NCI-H1417 treated with DMSO at 0.1 percent for 48 hours (cell line): ENCODE measurements at regions not wholly inside any gene's neighbourhood (a gene's known extent, or its start where the extent isn't known, plus 50 kb on each side); places are given as distances from the start of the nearest gene placed in this dataset.
A peak's percentile ranks its signal among the peaks of the same experiment; 100 is the strongest.
"Not testable (repeated sequence)": the region's sequence is repeated elsewhere in the genome, so short reads cannot be mapped to it uniquely, and the experiment has no call there.

ENCODE experiments used
- DNase-seq: peaks from one replicate; lab custom pipeline; 2025; lab: John Stamatoyannopoulos, UW

- not testable (repeated sequence) for DNase-seq
These were observed 53.6 kb upstream of the PLGLB1 start for GRCh38 chr2:87075054-87075790.

- DNase-seq = not testable (repeated sequence)
These were observed 54.2 kb upstream of the PLGLB1 start for GRCh38 chr2:87075791-87076252.

DNA sequence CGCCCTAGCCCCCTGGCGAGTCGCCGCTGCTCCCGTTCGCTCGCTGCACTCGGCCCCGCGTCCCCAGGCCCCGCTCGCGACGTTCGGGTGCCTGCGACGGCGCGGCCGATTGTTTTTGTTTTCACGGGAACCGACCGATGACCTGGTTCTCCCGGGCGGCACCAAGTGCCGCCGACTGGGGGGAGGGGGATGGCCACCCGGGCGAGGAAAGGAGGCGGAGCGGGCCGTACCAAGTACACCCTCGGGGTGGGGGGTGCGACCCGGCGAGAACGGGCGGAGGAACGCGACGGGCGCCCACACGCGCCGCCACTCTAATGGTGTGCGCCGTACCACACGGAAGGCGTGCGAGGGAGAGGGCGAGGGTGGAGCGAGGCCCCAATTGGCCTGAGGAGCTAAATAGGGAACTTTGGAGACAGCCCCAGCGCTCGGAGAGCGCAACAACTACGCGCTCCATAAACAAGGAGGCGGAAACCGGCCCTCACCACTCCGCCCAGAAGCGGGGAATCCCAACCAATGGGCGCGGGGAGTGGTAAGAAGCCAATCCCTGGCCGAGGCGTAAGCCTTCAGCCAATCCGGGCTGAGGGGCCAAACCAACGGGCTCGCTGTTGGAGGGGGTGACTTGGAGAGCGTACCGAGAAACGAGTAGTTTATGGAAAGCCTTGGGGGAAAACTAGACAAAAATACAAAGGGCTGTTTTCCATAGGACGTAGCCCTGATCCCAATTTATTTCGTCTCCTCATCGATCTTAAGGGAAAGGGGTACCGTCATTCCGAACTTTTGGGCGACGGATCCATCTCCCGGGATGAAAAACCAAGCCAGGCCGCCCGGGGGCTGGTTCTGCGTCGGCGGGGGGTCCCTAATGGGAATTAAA lies 54.8 kb upstream of the PLGLB1 start:
- DNase-seq = not testable (repeated sequence)

- DNase-seq = not testable (repeated sequence)
These were observed 55.4 kb upstream of the PLGLB1 start for GRCh38 chr2:87077124-87077446.

- DNase-seq = not testable (repeated sequence)
These were observed 60.1 kb upstream of the PLGLB1 start for GRCh38 chr2:87081727-87082126.

DNA sequence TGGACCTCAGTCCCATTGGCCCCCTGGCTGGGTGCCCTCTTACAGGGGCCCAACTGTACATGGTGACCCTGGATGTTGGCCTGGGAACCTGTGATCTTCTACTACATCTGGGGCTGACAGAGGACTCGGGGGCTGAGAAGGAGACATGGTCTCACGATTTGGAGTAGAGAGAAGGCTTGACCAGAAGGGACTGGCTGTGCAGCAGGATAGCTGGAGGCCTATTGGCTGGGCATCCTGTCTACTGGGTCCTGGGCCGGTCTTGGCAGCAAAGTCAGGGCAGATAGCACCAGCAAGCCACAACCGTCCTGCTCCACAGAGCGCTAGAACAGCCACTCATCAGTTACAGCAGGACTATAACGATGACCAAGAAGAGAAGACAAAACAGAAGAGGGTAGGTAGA lies 66.4 kb upstream of the PLGLB1 start:
- not testable (repeated sequence) for DNase-seq

DNA sequence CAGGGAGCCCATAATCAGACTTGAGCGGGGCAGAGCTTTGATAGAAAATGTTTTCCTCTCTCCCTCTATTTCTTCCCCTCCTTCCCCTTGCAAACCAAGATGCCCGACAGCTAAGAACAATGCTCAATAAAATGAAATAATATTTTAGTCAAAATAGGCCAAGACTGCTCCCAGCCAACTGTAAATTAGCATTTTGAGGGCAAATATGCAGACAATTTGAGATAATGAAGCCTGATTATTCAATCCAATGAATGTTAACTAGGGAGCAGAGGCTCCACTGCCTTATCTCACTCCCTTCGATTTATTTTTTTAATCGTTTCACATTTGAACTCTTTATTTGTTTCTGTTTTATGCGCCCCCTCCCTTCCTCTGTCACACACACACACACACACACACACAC lies 67.8 kb upstream of the PLGLB1 start:
- DNase-seq = not testable (repeated sequence)

DNA sequence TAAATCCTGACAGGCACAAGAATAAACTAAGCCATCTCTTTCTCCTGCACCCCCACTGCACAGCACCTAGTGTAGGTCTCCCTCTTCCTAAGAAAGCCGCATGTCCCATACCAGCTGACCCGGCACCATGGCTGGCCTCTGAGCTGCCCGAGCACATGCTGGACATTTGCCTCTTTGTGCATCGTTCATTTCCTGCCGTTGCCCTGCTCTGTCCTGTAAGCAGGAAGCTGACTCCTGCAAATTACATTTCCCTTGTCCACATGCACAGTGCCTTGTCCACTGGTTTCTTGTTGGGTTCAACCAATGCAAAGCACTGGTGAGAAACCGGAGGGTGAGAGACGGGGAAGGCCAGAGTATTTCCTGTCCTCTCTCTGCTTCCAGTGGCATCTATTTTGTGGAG lies 71.6 kb upstream of the PLGLB1 start:
- DNase-seq = not testable (repeated sequence)

DNA sequence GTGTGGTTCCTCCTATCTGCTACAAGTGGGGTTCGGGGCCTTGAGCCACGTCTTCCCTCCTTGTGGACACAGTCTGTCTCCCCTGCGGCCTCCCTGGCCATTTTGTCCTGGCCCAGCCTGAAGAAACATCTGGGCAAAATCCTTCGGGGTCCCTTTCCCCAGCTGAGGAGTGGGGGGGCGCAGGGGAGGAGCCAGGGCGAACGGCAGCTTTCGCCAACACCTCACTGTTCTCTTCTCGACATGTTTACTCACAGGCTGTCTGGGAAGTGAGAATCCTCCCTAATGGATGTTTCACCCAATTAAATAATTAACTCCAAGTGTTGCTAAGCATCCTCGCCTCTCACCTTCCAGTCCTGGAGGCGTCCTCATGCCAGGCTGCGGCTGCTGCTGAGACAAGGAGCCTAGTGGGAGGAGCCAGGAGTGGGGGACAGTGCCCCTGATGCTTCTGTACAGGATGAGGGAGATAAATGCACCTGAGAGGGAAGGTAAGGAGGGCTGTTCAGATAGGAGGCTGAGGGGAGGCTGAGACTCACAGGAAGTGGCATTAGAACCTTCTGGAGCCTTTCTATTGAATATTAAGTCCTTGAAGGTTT lies 72.4 kb upstream of the PLGLB1 start:
- DNase-seq = peak; percentile 1

DNA sequence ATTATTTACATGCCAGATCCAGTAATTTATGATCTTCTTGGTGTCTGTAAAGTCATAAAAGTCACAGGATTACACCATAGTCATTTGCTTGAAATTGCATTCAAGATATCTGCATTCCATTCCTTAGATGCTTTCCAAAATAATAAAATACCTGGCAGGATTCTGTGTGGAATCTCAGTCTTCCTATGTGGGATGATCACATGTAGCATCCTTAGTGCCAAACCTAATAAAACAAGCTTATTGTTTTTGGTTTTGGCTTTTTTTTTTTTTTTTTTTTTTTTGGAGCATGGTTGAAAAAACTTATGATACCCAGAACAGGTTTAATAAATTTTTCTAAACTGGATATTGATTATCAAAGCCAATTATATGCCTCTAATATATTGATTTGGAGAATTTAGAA lies 74.2 kb upstream of the PLGLB1 start:
- not testable (repeated sequence) for DNase-seq

- not testable (repeated sequence) for DNase-seq
These were observed 107.3 kb upstream of the PLGLB1 start for GRCh38 chr2:87128761-87129553.

- not testable (repeated sequence) for DNase-seq
These were observed 110.9 kb upstream of the PLGLB1 start for GRCh38 chr2:87132577-87132976.

- not testable (repeated sequence) for DNase-seq
These were observed 130.3 kb upstream of the PLGLB1 start for GRCh38 chr2:87151835-87152493.

DNA sequence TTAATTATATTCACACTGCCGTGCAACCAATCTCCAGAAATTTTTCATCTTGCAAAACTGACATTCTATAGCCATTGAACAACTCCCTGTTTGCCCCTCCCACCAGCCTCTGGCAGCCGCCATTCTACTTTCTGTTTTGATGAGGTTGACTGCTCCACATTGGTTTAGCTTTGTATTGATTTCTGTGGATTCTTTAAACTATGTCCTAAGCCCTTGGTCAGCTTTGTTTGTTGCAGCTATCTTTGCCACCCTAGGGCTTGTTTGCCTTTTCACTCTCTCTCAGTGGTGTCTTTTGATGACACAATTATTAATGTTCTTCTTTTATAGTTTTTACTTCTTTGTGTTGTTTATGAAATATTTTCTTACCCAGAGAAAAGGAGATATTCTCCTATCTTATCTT lies 152.8 kb upstream of the PLGLB1 start:
- DNase-seq = not testable (repeated sequence)

GRCh38 chr2:87183373-87183772 lies 161.7 kb upstream of the PLGLB1 start:
- not testable (repeated sequence) for DNase-seq

DNA sequence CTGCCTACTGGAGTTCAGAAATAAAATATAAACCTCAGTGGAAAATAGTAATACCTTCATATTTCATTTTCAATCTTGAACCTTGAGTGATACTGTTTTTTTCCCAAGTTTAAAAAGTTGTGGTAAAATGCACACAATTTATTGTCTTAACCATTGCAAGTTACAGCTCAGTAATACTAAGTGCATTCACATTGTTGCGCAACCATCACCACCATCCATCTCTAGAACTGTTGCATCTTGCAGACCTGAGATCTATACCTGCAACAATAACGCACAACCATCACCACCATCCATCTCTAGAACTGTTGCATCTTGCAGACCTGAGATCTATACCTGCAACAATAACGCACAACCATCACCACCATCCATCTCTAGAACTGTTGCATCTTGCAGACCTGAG lies 162.6 kb upstream of the PLGLB1 start:
- not testable (repeated sequence) for DNase-seq

DNA sequence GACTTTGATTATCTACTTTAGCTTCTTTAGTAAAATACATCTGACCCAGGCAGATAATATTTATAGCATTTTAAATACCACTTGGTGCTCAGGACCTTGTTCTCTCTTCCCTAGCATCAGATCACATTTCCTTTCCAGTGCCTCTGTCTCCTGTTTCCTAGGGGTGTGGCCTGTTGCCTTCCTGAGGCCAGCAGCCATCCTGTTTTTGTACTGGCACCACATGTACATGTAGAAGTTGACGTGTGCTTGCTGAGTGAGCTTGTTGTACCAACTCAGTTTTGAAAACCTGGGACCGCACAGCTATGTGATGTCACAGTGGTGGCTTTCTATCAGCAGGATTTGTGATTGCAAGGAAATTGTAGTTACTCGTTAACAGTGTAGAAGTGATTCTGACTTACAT lies 167.6 kb upstream of the PLGLB1 start:
- not testable (repeated sequence) for DNase-seq

DNA sequence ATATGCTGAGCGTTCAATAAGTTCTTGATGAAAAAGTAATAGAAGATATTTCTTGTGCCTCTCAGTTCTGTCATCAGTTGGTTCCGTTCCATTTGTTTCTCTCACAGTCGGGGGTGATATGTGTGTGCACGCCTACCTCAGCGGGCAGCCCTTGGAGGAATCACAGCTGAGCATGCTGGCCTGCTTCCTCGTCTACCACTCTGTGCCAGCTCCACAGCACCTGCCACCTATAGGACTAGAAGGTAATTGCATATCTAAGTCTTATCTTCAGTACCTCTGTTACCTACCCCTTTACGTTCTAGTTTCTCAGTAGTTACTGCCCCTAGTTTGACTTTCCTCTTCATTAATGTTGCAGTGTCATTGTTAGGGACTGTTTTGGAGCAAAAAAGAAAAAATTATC lies 171.7 kb upstream of the PLGLB1 start:
- DNase-seq = not testable (repeated sequence)

- DNase-seq = not testable (repeated sequence)
These were observed 172.8 kb upstream of the PLGLB1 start for GRCh38 chr2:87194254-87194999.

GRCh38 chr2:87196720-87197388 lies 175.2 kb upstream of the PLGLB1 start:
- DNase-seq = not testable (repeated sequence)
